Stimulated activated memory B cell treated with anti-CD40 and anti-IgM and Interleukin-4, amounts not matched to agents 10 μg/mL and 1 μg/mL and 100 μg/mL, for 72 hours (primary cell): ENCODE measurements at regions not wholly inside any gene's neighbourhood (a gene's known extent, or its start where the extent isn't known, plus 50 kb on each side); places are given as distances from the start of the nearest gene placed in this dataset.

ENCODE experiments used
- ATAC-seq: fragments of 150-1000 bp; cut with Tn5 transposase; 2 replicates; pipeline ENCODE4 v1.10.0; 2021
- H3K27ac Mint-ChIP-seq: one replicate; pipeline ENCODE4 v1.8.0; 2022; ENCODE audit warnings: mild to moderate bottlenecking, mixed read lengths
- H3K27me3 Mint-ChIP-seq: one replicate; pipeline ENCODE4 v1.8.0; 2022; ENCODE audit warnings: mixed read lengths
- H3K36me3 Mint-ChIP-seq: one replicate; pipeline ENCODE4 v1.8.0; 2022; ENCODE audit warnings: mixed read lengths
- H3K4me1 Mint-ChIP-seq: one replicate; pipeline ENCODE4 v1.8.0; 2022; ENCODE audit warnings: mixed read lengths
- H3K4me3 Mint-ChIP-seq: one replicate; pipeline ENCODE4 v1.8.0; 2022; ENCODE audit warnings: mild to moderate bottlenecking, moderate library complexity, mixed read lengths
- H3K9me3 Mint-ChIP-seq: one replicate; pipeline ENCODE4 v1.8.0; 2022; ENCODE audit warnings: mixed read lengths

- Mint-ChIP-seq H3K27ac (no peak overlapping the region), H3K4me1 (no peaks in the 10 kb centered on the region), H3K4me3 (no peak overlapping the region), H3K9me3 (peaks cover 6% of the 10 kb centered on the region), H3K36me3 (no peaks in the 10 kb centered on the region), H3K27me3 (no peaks in the 10 kb centered on the region)
- no peak for ATAC-seq
Observed at GRCh38 chr12:18008642-18009041, 81.4 kb downstream of the RERGL start.

- no peak for ATAC-seq
- Mint-ChIP-seq H3K9me3 (peaks cover 15% of the 10 kb centered on the region), H3K36me3 (no peaks in the 10 kb centered on the region), H3K4me3 (no peak overlapping the region), H3K27ac (no peak overlapping the region), H3K4me1 (no peaks in the 10 kb centered on the region), H3K27me3 (no peaks in the 10 kb centered on the region)
Observed at GRCh38 chr12:17999174-17999801, 90.7 kb downstream of the RERGL start.

GRCh38 chr12:17992002-17992656 lies 97.9 kb downstream of the RERGL start:
- Mint-ChIP-seq H3K4me1 (no peaks in the 10 kb centered on the region), H3K36me3 (no peaks in the 10 kb centered on the region), H3K9me3 (no peaks in the 10 kb centered on the region), H3K4me3 (no peak overlapping the region), H3K27ac (no peak overlapping the region), H3K27me3 (no peaks in the 10 kb centered on the region)
- ATAC-seq, result no peak

GRCh38 chr12:17982556-17982955 lies 107.4 kb downstream of the RERGL start:
- Mint-ChIP-seq H3K4me3 (no peak overlapping the region), H3K4me1 (no peaks in the 10 kb centered on the region), H3K27me3 (no peaks in the 10 kb centered on the region), H3K36me3 (no peaks in the 10 kb centered on the region), H3K9me3 (peaks cover 3% of the 10 kb centered on the region), H3K27ac (no peak overlapping the region)
- ATAC-seq, result no peak

GRCh38 chr12:17976202-17976601 lies 113.8 kb downstream of the RERGL start:
- no peak overlapping the region for H3K4me3 Mint-ChIP-seq
- no peak for ATAC-seq
- H3K9me3 Mint-ChIP-seq, result peaks cover 3% of the 10 kb centered on the region
- H3K36me3 Mint-ChIP-seq, result no peaks in the 10 kb centered on the region
- no peaks in the 10 kb centered on the region for H3K27me3 Mint-ChIP-seq
- H3K4me1 Mint-ChIP-seq, result no peaks in the 10 kb centered on the region
- H3K27ac Mint-ChIP-seq, result no peak overlapping the region

- Mint-ChIP-seq H3K9me3 (peaks cover 3% of the 10 kb centered on the region), H3K27ac (no peak overlapping the region), H3K4me1 (no peaks in the 10 kb centered on the region), H3K4me3 (no peak overlapping the region), H3K27me3 (no peaks in the 10 kb centered on the region), H3K36me3 (no peaks in the 10 kb centered on the region)
- ATAC-seq, result no peak
Observed at GRCh38 chr12:17975763-17976162, 114.2 kb downstream of the RERGL start.

- Mint-ChIP-seq H3K27me3 (no peaks in the 10 kb centered on the region), H3K4me3 (no peak overlapping the region), H3K27ac (no peak overlapping the region), H3K9me3 (peaks cover 3% of the 10 kb centered on the region), H3K4me1 (no peaks in the 10 kb centered on the region), H3K36me3 (no peaks in the 10 kb centered on the region)
- ATAC-seq, result no peak
Observed at GRCh38 chr12:17975239-17975638, 114.8 kb downstream of the RERGL start.

GRCh38 chr12:17971850-17972249 lies 118.1 kb downstream of the RERGL start:
- Mint-ChIP-seq H3K4me1 (no peaks in the 10 kb centered on the region), H3K27me3 (no peaks in the 10 kb centered on the region), H3K27ac (no peak overlapping the region), H3K4me3 (no peak overlapping the region), H3K9me3 (peaks cover 6% of the 10 kb centered on the region), H3K36me3 (no peaks in the 10 kb centered on the region)
- ATAC-seq, result no peak

GRCh38 chr12:17954788-17955187 lies 135.2 kb downstream of the RERGL start:
- H3K36me3 Mint-ChIP-seq, result no peaks in the 10 kb centered on the region
- no peak overlapping the region for H3K27ac Mint-ChIP-seq
- H3K9me3 Mint-ChIP-seq, result peaks cover 9% of the 10 kb centered on the region
- no peaks in the 10 kb centered on the region for H3K4me1 Mint-ChIP-seq
- H3K4me3 Mint-ChIP-seq, result no peak overlapping the region
- no peaks in the 10 kb centered on the region for H3K27me3 Mint-ChIP-seq
- no peak for ATAC-seq

GRCh38 chr12:17950898-17951297 lies 139.1 kb downstream of the RERGL start:
- Mint-ChIP-seq H3K4me1 (no peaks in the 10 kb centered on the region), H3K4me3 (no peak overlapping the region), H3K27me3 (no peaks in the 10 kb centered on the region), H3K36me3 (no peaks in the 10 kb centered on the region), H3K9me3 (peaks cover 8% of the 10 kb centered on the region), H3K27ac (no peak overlapping the region)
- ATAC-seq, result no peak

- H3K4me1 Mint-ChIP-seq, result no peaks in the 10 kb centered on the region
- no peaks in the 10 kb centered on the region for H3K27me3 Mint-ChIP-seq
- ATAC-seq, result peak; percentile 36
- no peak overlapping the region for H3K27ac Mint-ChIP-seq
- H3K4me3 Mint-ChIP-seq, result no peak overlapping the region
- H3K36me3 Mint-ChIP-seq, result no peaks in the 10 kb centered on the region
- peaks cover 7% of the 10 kb centered on the region for H3K9me3 Mint-ChIP-seq
Observed at GRCh38 chr12:17949558-17950141, 140.3 kb downstream of the RERGL start.

- Mint-ChIP-seq H3K9me3 (peaks cover 3% of the 10 kb centered on the region), H3K27ac (no peak overlapping the region), H3K36me3 (no peaks in the 10 kb centered on the region), H3K4me3 (no peak overlapping the region), H3K27me3 (no peaks in the 10 kb centered on the region), H3K4me1 (no peaks in the 10 kb centered on the region)
- no peak for ATAC-seq
Observed at GRCh38 chr12:17928708-17929366, 161.2 kb downstream of the RERGL start.

GRCh38 chr12:17918013-17918412 lies 172.0 kb downstream of the RERGL start:
- ATAC-seq, result no peak

GRCh38 chr12:17884581-17884980 lies 205.4 kb downstream of the RERGL start:
- H3K36me3 Mint-ChIP-seq, result no peaks in the 10 kb centered on the region
- ATAC-seq, result no peak
- H3K27ac Mint-ChIP-seq, result no peak overlapping the region
- H3K4me3 Mint-ChIP-seq, result no peak overlapping the region
- no peaks in the 10 kb centered on the region for H3K4me1 Mint-ChIP-seq
- H3K9me3 Mint-ChIP-seq, result peaks cover 2% of the 10 kb centered on the region
- no peaks in the 10 kb centered on the region for H3K27me3 Mint-ChIP-seq

More at GRCh38 chr12:17918013-17918412, 172.0 kb downstream of the RERGL start:
- H3K9me3 Mint-ChIP-seq, result peaks cover 11% of the 10 kb centered on the region
- no peaks in the 10 kb centered on the region for H3K4me1 Mint-ChIP-seq
- H3K4me3 Mint-ChIP-seq, result no peak overlapping the region
- no peak overlapping the region for H3K27ac Mint-ChIP-seq
- no peaks in the 10 kb centered on the region for H3K27me3 Mint-ChIP-seq
- H3K36me3 Mint-ChIP-seq, result no peaks in the 10 kb centered on the region

- Mint-ChIP-seq H3K4me1 (no peaks in the 10 kb centered on the region), H3K9me3 (peaks cover 5% of the 10 kb centered on the region), H3K4me3 (no peak overlapping the region), H3K36me3 (no peaks in the 10 kb centered on the region), H3K27me3 (no peaks in the 10 kb centered on the region), H3K27ac (no peak overlapping the region)
- no peak for ATAC-seq
Observed at GRCh38 chr12:17878714-17879113, 211.3 kb downstream of the RERGL start.

- Mint-ChIP-seq H3K27ac (no peak overlapping the region), H3K9me3 (peaks cover 7% of the 10 kb centered on the region), H3K4me3 (no peak overlapping the region), H3K36me3 (no peaks in the 10 kb centered on the region), H3K4me1 (no peaks in the 10 kb centered on the region), H3K27me3 (no peaks in the 10 kb centered on the region)
- no peak for ATAC-seq
Observed at GRCh38 chr12:17875230-17875629, 214.8 kb downstream of the RERGL start.
